ENCODE measurements at regions not wholly inside any gene's neighbourhood (a gene's known extent, or its start where the extent isn't known, plus 50 kb on each side); places are given as distances from the start of the nearest gene placed in this dataset.

DNA sequence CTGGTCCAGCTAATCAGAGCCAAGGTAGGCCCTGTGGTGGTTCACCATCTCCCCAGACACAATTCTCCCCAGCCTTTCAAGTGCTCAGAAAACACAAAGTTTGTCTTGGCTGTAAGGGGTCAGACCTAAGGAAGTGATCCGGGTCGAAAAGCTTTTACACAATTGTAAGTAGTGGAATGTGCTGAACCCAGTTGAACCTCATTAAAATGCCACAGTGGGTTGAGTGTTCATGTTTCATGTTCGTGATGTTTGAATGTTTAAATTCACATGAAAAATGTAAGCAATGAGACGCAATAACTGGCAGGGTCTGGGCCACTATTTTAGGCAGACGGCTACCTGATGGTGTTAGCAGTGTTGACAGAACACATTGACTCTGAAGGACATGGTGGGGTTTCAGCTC lies 60.9 kb upstream of the JDP2 start:
- no peak for DNase-seq
- H3K36me3 Mint-ChIP-seq (ENCODE audit: low read depth): peaks cover 4% of the 10 kb centered on the region
- no peak for TF ChIP-seq CTCF (IDR thresholded peaks at IDR 0.05)
- H3K4me1 Mint-ChIP-seq: peaks cover 3% of the 10 kb centered on the region
- no peak overlapping the region for H3K27ac Mint-ChIP-seq
- H3K9me3 Mint-ChIP-seq: peaks cover 4% of the 10 kb centered on the region
- no peak overlapping the region for H3K4me3 Mint-ChIP-seq
- peaks cover 18% of the 10 kb centered on the region for H3K27me3 Mint-ChIP-seq (ENCODE audit: low read depth, poor library complexity)

DNA sequence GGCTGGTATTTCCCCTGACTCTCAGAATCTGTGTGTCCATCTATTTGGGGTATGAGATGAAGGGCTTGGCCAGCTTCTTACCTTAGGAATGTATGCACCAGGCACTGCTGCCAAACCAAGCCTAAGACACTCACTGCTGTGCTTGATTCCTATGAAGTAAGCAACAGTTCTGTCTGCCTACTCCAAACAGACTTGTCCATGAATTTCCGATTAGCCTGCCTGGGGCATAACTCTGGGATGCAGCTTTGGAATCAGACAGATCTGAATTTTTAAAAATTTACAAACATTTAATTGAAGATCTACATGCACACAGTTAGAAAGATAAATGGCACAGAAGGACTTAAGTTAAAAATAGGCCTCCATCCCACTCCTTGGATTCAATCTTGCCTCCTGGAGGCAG lies 59.5 kb upstream of the JDP2 start:
- Mint-ChIP-seq H3K4me1 (no peaks in the 10 kb centered on the region), H3K9me3 (peaks cover 4% of the 10 kb centered on the region), H3K36me3 (ENCODE audit: low read depth) (peaks cover 4% of the 10 kb centered on the region), H3K4me3 (no peak overlapping the region), H3K27ac (no peak overlapping the region), H3K27me3 (ENCODE audit: low read depth, poor library complexity) (peaks cover 22% of the 10 kb centered on the region)
- no peak for TF ChIP-seq CTCF (IDR thresholded peaks at IDR 0.05)
- no peak for DNase-seq

- no peak for TF ChIP-seq CTCF (IDR thresholded peaks at IDR 0.05)
- DNase-seq: no peak
These were observed 58.3 kb upstream of the JDP2 start for GRCh38 chr14:75369506-75369905.

DNA sequence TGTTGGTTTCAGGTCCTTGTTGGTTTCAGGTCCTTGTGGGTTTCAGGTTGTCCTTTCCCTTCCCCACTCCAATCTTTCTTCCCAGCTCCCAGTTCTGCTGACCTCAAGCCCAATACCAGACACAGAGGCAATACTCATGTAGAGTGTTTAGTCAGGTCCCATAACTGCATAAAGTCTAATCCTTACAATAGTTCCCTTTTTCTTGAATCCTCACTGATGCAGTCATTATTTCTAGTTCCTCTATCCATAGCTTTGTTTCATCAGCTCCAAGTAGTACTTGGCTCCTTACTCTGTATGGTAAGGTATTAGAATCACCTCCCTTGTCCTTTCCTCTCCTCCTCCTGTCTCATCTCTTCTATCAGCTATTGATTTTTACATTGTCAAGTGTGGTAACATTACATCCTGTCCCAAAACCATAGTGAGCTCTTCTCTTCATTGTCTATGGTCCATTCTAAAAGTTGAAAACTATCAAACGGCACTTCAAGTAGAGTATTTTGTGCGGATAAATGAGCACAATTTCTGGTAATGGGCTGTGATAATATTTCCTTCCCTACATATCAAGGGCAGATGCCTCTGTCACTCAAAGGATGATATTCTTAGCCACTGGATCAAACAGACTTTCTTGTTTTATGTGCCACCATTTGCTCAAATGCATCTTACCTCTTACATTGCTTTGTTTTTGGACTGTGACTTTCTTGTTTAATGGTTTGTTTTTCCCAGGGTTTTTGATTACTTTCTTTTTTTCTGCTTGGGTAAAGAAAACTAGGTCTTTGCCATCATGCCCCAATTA lies 57.2 kb upstream of the JDP2 start:
- Mint-ChIP-seq H3K4me3 (no peak overlapping the region), H3K27ac (no peak overlapping the region), H3K36me3 (ENCODE audit: low read depth) (peaks cover 4% of the 10 kb centered on the region), H3K9me3 (peaks cover 4% of the 10 kb centered on the region), H3K27me3 (ENCODE audit: low read depth, poor library complexity) (peaks cover 12% of the 10 kb centered on the region), H3K4me1 (no peaks in the 10 kb centered on the region)
- no peak for TF ChIP-seq CTCF (IDR thresholded peaks at IDR 0.05)
- no peak for DNase-seq

More at GRCh38 chr14:75369506-75369905, 58.3 kb upstream of the JDP2 start:
- H3K9me3 Mint-ChIP-seq: peaks cover 4% of the 10 kb centered on the region
- H3K27me3 Mint-ChIP-seq (ENCODE audit: low read depth, poor library complexity): peaks cover 16% of the 10 kb centered on the region
- no peak overlapping the region for H3K27ac Mint-ChIP-seq
- no peak overlapping the region for H3K4me3 Mint-ChIP-seq
- peaks cover 4% of the 10 kb centered on the region for H3K36me3 Mint-ChIP-seq (ENCODE audit: low read depth)
- H3K4me1 Mint-ChIP-seq: no peaks in the 10 kb centered on the region

DNA sequence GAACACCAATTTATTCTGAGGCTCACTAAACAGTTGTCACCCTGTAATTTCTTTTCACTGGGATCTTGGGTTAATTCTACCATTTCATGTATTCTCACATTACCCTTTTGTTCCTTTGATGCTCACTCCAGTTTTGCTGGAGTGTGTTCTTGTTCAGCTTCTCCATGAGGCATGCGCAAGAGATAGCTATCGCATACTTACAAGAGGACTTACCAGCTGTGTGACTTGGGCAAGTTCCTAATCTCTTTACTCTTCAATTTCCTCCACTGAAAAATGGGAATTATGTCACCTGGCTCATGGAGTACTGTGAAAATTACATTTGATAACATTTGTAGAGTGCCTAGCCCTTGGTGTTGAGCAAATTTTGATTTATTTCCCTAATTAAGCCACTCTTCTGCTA lies 56.5 kb upstream of the JDP2 start:
- Mint-ChIP-seq H3K9me3 (peaks cover 4% of the 10 kb centered on the region), H3K36me3 (ENCODE audit: low read depth) (peaks cover 4% of the 10 kb centered on the region), H3K27ac (no peak overlapping the region), H3K4me1 (no peaks in the 10 kb centered on the region), H3K4me3 (no peak overlapping the region), H3K27me3 (ENCODE audit: low read depth, poor library complexity) (peaks cover 12% of the 10 kb centered on the region)
- TF ChIP-seq CTCF (IDR thresholded peaks at IDR 0.05): no peak
- no peak for DNase-seq

- peaks cover 12% of the 10 kb centered on the region for H3K27me3 Mint-ChIP-seq (ENCODE audit: low read depth, poor library complexity)
- peaks cover 4% of the 10 kb centered on the region for H3K36me3 Mint-ChIP-seq (ENCODE audit: low read depth)
- H3K4me3 Mint-ChIP-seq: no peak overlapping the region
- DNase-seq: no peak
- peaks cover 4% of the 10 kb centered on the region for H3K9me3 Mint-ChIP-seq
- no peaks in the 10 kb centered on the region for H3K4me1 Mint-ChIP-seq
- no peak for TF ChIP-seq CTCF (IDR thresholded peaks at IDR 0.05)
- H3K27ac Mint-ChIP-seq: no peak overlapping the region
These were observed 55.6 kb upstream of the JDP2 start for GRCh38 chr14:75372260-75372659.

All from nephron progenitor cell (in vitro differentiated cells).